Dendritic cell treated with granulocyte-macrophage colony-stimulating factor and Interleukin-4, amounts not matched to agents 40 ng/mL and 50 ng/mL, for 4 days (primary cell): ENCODE measurements at regions not wholly inside any gene's neighbourhood (a gene's known extent, or its start where the extent isn't known, plus 50 kb on each side); places are given as distances from the start of the nearest gene placed in this dataset.
"Not testable (repeated sequence)": the region's sequence is repeated elsewhere in the genome, so short reads cannot be mapped to it uniquely, and the experiment has no call there.

ENCODE experiments used
- H3K27ac Mint-ChIP-seq: one replicate; pipeline ENCODE4 v1.8.0; 2022; ENCODE audit warnings: mild to moderate bottlenecking, mixed read lengths
- H3K27me3 Mint-ChIP-seq: one replicate; pipeline ENCODE4 v1.8.0; 2022; ENCODE audit warnings: mild to moderate bottlenecking, mixed read lengths
- H3K36me3 Mint-ChIP-seq: one replicate; pipeline ENCODE4 v1.8.0; 2022; ENCODE audit warnings: low read depth, mixed read lengths
- H3K4me1 Mint-ChIP-seq: one replicate; pipeline ENCODE4 v1.8.0; 2022; ENCODE audit warnings: low read depth, mixed read lengths
- H3K4me3 Mint-ChIP-seq: one replicate; pipeline ENCODE4 v1.8.0; 2022; ENCODE audit warnings: mild to moderate bottlenecking, moderate library complexity, mixed read lengths
- H3K9me3 Mint-ChIP-seq: one replicate; pipeline ENCODE4 v1.8.0; 2022; ENCODE audit warnings: mixed read lengths
- intact Hi-C: fragments of 100-400 bp; cut with micrococcal nuclease; formaldehyde crosslinking; loops from one replicate; pipeline ENCODE4 v1.15.0; 2022

DNA sequence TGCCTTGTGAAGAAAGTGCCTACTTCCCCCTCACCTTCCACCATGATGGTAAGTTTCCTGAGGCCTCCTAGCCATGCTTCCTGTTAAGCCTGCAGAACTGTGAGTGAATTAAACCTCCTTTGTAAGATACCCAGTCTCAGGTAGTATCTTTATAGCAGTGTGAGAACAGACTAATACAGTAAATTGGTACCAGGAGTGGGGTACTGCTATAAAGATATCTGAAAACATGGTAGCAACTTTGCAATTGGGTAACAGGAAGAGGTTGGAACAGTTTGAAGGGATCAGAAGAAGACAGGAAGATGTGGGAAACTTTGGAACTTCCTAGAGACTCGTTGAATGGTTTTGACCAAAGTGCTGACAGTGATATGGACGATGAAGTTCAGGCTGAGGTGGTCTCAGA is 550.3 kb upstream of the ADAMTS5 start:
- H3K4me1 Mint-ChIP-seq, H3K4me3 Mint-ChIP-seq, H3K27me3 Mint-ChIP-seq, H3K36me3 Mint-ChIP-seq, intact Hi-C loops, H3K27ac Mint-ChIP-seq: not testable (repeated sequence)
- H3K9me3 Mint-ChIP-seq = peaks cover 28% of the 10 kb centered on the region

GRCh38 chr21:27515676-27516075 is 548.8 kb upstream of the ADAMTS5 start:
- Mint-ChIP-seq H3K27ac (no peak overlapping the region), H3K36me3 (no peaks in the 10 kb centered on the region), H3K4me1 (no peaks in the 10 kb centered on the region), H3K9me3 (peaks cover 22% of the 10 kb centered on the region), H3K4me3 (no peak overlapping the region), H3K27me3 (no peaks in the 10 kb centered on the region)
- intact Hi-C loops = no loop called here

- Mint-ChIP-seq H3K4me3 (no peak overlapping the region), H3K9me3 (peaks cover 19% of the 10 kb centered on the region), H3K27ac (no peak overlapping the region), H3K27me3 (no peaks in the 10 kb centered on the region), H3K4me1 (no peaks in the 10 kb centered on the region), H3K36me3 (no peaks in the 10 kb centered on the region)
- intact Hi-C loops = no loop called here
Measured at GRCh38 chr21:27513825-27514224, 546.9 kb upstream of the ADAMTS5 start.

GRCh38 chr21:27513016-27513415 is 546.1 kb upstream of the ADAMTS5 start:
- Mint-ChIP-seq H3K4me1 (no peaks in the 10 kb centered on the region), H3K4me3 (no peak overlapping the region), H3K9me3 (peaks cover 14% of the 10 kb centered on the region), H3K27me3 (no peaks in the 10 kb centered on the region), H3K27ac (no peak overlapping the region), H3K36me3 (no peaks in the 10 kb centered on the region)
- intact Hi-C loops = no loop called here

DNA sequence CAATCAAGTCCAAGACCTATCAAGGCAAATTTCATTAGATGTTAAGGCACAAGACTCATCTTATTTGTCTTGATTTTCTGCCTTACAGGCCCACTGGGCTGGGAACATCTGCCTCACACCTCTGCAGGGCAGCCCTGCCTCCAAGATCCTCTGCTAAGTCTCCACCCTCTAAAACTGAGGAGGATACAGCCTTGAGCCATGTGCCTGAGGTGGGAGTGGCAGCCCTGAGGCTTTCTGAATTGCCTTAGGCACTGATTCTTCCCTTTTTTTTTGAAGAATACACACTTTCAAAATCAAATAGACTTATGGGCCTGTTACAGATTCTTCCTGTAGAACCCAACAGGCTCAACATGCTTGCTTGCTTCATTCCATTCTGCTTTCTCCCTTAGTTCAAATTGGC is 544.3 kb upstream of the ADAMTS5 start:
- Mint-ChIP-seq H3K4me3 (no peak overlapping the region), H3K27me3 (no peaks in the 10 kb centered on the region), H3K27ac (no peak overlapping the region), H3K36me3 (no peaks in the 10 kb centered on the region), H3K9me3 (no peaks in the 10 kb centered on the region), H3K4me1 (no peaks in the 10 kb centered on the region)
- intact Hi-C loops = no loop called here

GRCh38 chr21:27507695-27508094 is 540.8 kb upstream of the ADAMTS5 start:
- H3K27me3 Mint-ChIP-seq = no peaks in the 10 kb centered on the region
- no peaks in the 10 kb centered on the region for H3K4me1 Mint-ChIP-seq
- intact Hi-C loops = no loop called here
- H3K9me3 Mint-ChIP-seq = no peaks in the 10 kb centered on the region
- no peak overlapping the region for H3K27ac Mint-ChIP-seq
- no peak overlapping the region for H3K4me3 Mint-ChIP-seq
- H3K36me3 Mint-ChIP-seq = no peaks in the 10 kb centered on the region

GRCh38 chr21:27505516-27505915 is 538.6 kb upstream of the ADAMTS5 start:
- H3K27me3 Mint-ChIP-seq = no peaks in the 10 kb centered on the region
- H3K9me3 Mint-ChIP-seq = no peaks in the 10 kb centered on the region
- H3K4me1 Mint-ChIP-seq = no peaks in the 10 kb centered on the region
- no peak overlapping the region for H3K4me3 Mint-ChIP-seq
- H3K27ac Mint-ChIP-seq = no peak overlapping the region
- no peaks in the 10 kb centered on the region for H3K36me3 Mint-ChIP-seq
- intact Hi-C loops = no loop called here

- no peaks in the 10 kb centered on the region for H3K36me3 Mint-ChIP-seq
- no peak overlapping the region for H3K4me3 Mint-ChIP-seq
- H3K27ac Mint-ChIP-seq = no peak overlapping the region
- H3K27me3 Mint-ChIP-seq = no peaks in the 10 kb centered on the region
- no peaks in the 10 kb centered on the region for H3K9me3 Mint-ChIP-seq
- intact Hi-C loops = no loop called here
- no peaks in the 10 kb centered on the region for H3K4me1 Mint-ChIP-seq
Measured at GRCh38 chr21:27502801-27503200, 535.9 kb upstream of the ADAMTS5 start.

GRCh38 chr21:27498025-27498424 is 531.1 kb upstream of the ADAMTS5 start:
- Mint-ChIP-seq H3K27ac (no peak overlapping the region), H3K9me3 (no peaks in the 10 kb centered on the region), H3K36me3 (no peaks in the 10 kb centered on the region), H3K27me3 (no peaks in the 10 kb centered on the region), H3K4me3 (no peak overlapping the region), H3K4me1 (no peaks in the 10 kb centered on the region)
- intact Hi-C loops = no loop called here

DNA sequence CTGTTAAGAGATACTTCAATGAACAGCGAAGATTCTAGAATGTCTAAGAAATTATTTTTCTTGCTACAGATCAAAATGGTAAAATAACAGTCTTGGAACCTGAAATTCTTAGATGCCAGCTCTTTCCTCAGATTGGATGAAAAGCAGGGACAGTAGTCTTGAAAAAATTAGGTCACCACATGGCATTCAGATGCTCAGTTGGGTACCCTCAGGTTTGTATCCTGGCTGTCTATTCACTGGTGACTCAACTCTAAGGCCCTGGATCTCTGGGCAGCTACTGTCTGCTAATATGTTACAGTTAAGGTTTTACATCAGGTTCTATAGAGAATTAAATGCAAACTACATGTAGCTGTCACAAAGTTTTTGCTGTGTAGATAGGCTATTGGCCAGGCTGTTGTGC is 528.9 kb upstream of the ADAMTS5 start:
- H3K36me3 Mint-ChIP-seq = no peaks in the 10 kb centered on the region
- no peaks in the 10 kb centered on the region for H3K4me1 Mint-ChIP-seq
- intact Hi-C loops = no loop called here
- H3K27ac Mint-ChIP-seq = no peak overlapping the region
- H3K9me3 Mint-ChIP-seq = no peaks in the 10 kb centered on the region
- H3K27me3 Mint-ChIP-seq = no peaks in the 10 kb centered on the region
- no peak overlapping the region for H3K4me3 Mint-ChIP-seq

- H3K27ac Mint-ChIP-seq = no peak overlapping the region
Measured at GRCh38 chr21:27493542-27493941, 526.7 kb upstream of the ADAMTS5 start.

DNA sequence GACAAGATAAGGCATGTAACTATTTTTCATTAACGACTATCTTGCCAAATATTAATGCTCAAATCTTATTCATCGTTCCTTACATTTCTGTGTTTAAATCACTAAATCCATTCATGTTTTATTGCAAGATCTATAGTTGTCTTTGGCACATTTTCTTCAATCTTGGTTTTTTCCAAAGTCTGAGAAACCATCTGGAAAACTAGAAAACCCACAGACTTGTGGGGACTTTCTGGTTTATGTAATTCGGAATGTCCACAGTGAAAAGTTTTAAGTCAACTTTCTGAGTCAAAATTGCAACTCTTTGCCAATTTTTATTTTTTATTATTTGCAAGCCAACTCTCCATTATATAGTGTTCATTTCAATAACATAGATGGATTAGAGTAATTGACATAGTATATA is 520.8 kb upstream of the ADAMTS5 start:
- no peak overlapping the region for H3K27ac Mint-ChIP-seq
- H3K27me3 Mint-ChIP-seq = no peaks in the 10 kb centered on the region
- no peaks in the 10 kb centered on the region for H3K36me3 Mint-ChIP-seq
- H3K9me3 Mint-ChIP-seq = no peaks in the 10 kb centered on the region
- intact Hi-C loops = no loop called here
- H3K4me3 Mint-ChIP-seq = no peak overlapping the region
- no peaks in the 10 kb centered on the region for H3K4me1 Mint-ChIP-seq

More at GRCh38 chr21:27493542-27493941, 526.7 kb upstream of the ADAMTS5 start:
- Mint-ChIP-seq H3K4me1 (no peaks in the 10 kb centered on the region), H3K9me3 (no peaks in the 10 kb centered on the region), H3K27me3 (no peaks in the 10 kb centered on the region), H3K36me3 (no peaks in the 10 kb centered on the region), H3K4me3 (no peak overlapping the region)
- intact Hi-C loops = no loop called here

DNA sequence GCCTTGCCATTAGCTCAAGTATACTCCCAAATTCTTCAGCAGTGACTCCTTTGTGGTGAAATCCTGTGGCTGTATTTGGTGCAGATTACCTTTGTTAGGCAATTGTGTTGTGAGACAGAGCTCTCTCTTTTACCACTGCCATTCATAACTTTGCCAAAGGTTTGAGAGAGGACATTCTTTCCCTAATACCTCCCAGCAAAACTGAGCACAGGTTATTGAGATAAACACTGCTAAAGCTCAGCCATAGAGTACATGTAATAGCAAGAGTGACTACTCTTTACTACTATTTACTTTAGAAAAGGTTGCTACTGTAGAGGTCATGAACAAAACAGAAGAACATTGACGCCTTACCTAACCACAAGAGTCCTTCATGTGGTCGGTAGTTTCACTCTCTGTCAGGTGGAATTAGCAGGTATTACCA is 514.0 kb upstream of the ADAMTS5 start:
- Mint-ChIP-seq H3K4me1 (no peaks in the 10 kb centered on the region), H3K4me3 (no peak overlapping the region), H3K27ac (no peak overlapping the region), H3K36me3 (no peaks in the 10 kb centered on the region), H3K9me3 (peaks cover 8% of the 10 kb centered on the region), H3K27me3 (no peaks in the 10 kb centered on the region)
- intact Hi-C loops = no loop called here

- no peaks in the 10 kb centered on the region for H3K36me3 Mint-ChIP-seq
- no peak overlapping the region for H3K27ac Mint-ChIP-seq
- intact Hi-C loops = loop anchor here (5.0 kb wide), 1 partner anchor 50 kb away; no protein-coding TSS in a partner anchor
- no peaks in the 10 kb centered on the region for H3K4me1 Mint-ChIP-seq
- peaks cover 5% of the 10 kb centered on the region for H3K9me3 Mint-ChIP-seq
- H3K4me3 Mint-ChIP-seq = no peak overlapping the region
- H3K27me3 Mint-ChIP-seq = no peaks in the 10 kb centered on the region
Measured at GRCh38 chr21:27477296-27477695, 510.4 kb upstream of the ADAMTS5 start.

DNA sequence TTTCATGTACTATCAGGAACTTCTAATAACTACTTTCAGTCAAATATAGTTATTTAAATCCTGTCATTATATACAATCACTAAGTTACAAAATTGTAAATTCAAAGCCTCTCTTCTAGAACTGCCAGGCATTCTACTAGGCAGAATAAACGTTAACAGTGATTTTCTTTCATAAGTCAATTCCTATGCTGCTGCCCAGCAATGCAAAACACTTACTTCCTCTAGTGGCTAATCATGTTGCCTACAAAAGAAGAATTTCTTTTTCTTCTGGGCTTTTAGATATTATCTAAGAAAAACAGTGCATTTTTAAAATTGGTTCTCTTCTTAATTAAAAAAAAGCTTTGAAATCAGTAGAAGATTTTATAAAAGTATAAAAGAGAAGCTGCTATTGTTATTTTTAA is 509.8 kb upstream of the ADAMTS5 start:
- H3K27me3 Mint-ChIP-seq = no peaks in the 10 kb centered on the region
- no peak overlapping the region for H3K27ac Mint-ChIP-seq
- H3K36me3 Mint-ChIP-seq = no peaks in the 10 kb centered on the region
- no peak overlapping the region for H3K4me3 Mint-ChIP-seq
- intact Hi-C loops = loop anchor here (5.0 kb wide), 1 partner anchor 51 kb away; no protein-coding TSS in a partner anchor
- H3K4me1 Mint-ChIP-seq = no peaks in the 10 kb centered on the region
- no peaks in the 10 kb centered on the region for H3K9me3 Mint-ChIP-seq
